Thymus (tissue), 11 donors: ENCODE measurements at regions not wholly inside any gene's neighbourhood (a gene's known extent, or its start where the extent isn't known, plus 50 kb on each side); places are given as distances from the start of the nearest gene placed in this dataset.

Experiments used
- DNase-seq, 9 donors: peaks; one replicate each; pipeline ENCODE4 v3.0.0-alpha.2; 2013; ENCODE audit warnings: low spot score in 9 of 9, low read depth in 6 of 9, missing footprints in 1 of 9
- H3K27ac ChIP-seq, 2 donors: one replicate each; pipeline ENCODE4 v1.5.1; 2013; ENCODE audit warnings: control low read depth in 1 of 2, low read depth in 1 of 2, low read length in 1 of 2, mild to moderate bottlenecking in 1 of 2, moderate library complexity in 1 of 2
- H3K27me3 ChIP-seq, 2 donors: one replicate each; pipeline ENCODE4 v1.5.1; 2013; ENCODE audit warnings: low read length in 1 of 2; ENCODE audit not compliant: control insufficient read depth in 2 of 2, insufficient read depth in 1 of 2
- H3K36me3 ChIP-seq, 2 donors: one replicate each; pipeline ENCODE4 v1.5.1; 2013; ENCODE audit warnings: low read length in 1 of 2, mild to moderate bottlenecking in 1 of 2, moderate library complexity in 1 of 2; ENCODE audit not compliant: control insufficient read depth in 2 of 2, insufficient read depth in 2 of 2
- H3K4me1 ChIP-seq, 2 donors: one replicate each; pipeline ENCODE4 v1.5.1; 2013; ENCODE audit warnings: low read length in 2 of 2; ENCODE audit not compliant: control insufficient read depth in 2 of 2, insufficient read depth in 2 of 2
- H3K4me3 ChIP-seq, 2 donors: one replicate each; pipeline ENCODE4 v1.5.1; 2013; ENCODE audit warnings: low read length in 2 of 2, control low read depth in 1 of 2, mild to moderate bottlenecking in 1 of 2
- H3K9me3 ChIP-seq, 2 donors: one replicate each; pipeline ENCODE4 v1.5.1; 2013; ENCODE audit warnings: low read length in 1 of 2, mild to moderate bottlenecking in 1 of 2; ENCODE audit not compliant: control insufficient read depth in 2 of 2, insufficient read depth in 1 of 2
- WGBS: extraction: QIAGEN DNeasy Blood & Tissue Kit; methylation state at CpG from one replicate; pipeline ENCODE4 v1.1.7; 2013; 5-methylcytosine and 5-hydroxymethylcytosine counted together
- donor health status: healthy.

- Histone ChIP-seq H3K4me1 (no peaks in the 10 kb centered on the region), H3K9me3 (peaks cover 0 to 13% of the 10 kb centered on the region in 2 donors), H3K27ac (no peak overlapping the region), H3K27me3 (no peaks in the 10 kb centered on the region), H3K36me3 (no peaks in the 10 kb centered on the region), H3K4me3 (no peak overlapping the region)
- WGBS = 88% methylated on average over 26 of the region's 26 CpGs
- no peak for DNase-seq
Measured at GRCh38 chr3:95595416-95596075, 1218.8 kb upstream of the EPHA6 start.

GRCh38 chr3:95607926-95608325 lies 1206.5 kb upstream of the EPHA6 start:
- WGBS = 93% methylated on average over 1 of the region's 1 CpG
- H3K36me3 ChIP-seq = no peaks in the 10 kb centered on the region
- peaks cover 0 to 8% of the 10 kb centered on the region in 2 donors for H3K9me3 ChIP-seq
- no peak for DNase-seq
- no peaks in the 10 kb centered on the region for H3K27me3 ChIP-seq
- no peak overlapping the region for H3K27ac ChIP-seq
- H3K4me3 ChIP-seq = no peak overlapping the region
- H3K4me1 ChIP-seq = no peaks in the 10 kb centered on the region

- Histone ChIP-seq H3K9me3 (peaks cover 0 to 8% of the 10 kb centered on the region in 2 donors), H3K27me3 (no peaks in the 10 kb centered on the region), H3K4me1 (no peaks in the 10 kb centered on the region), H3K36me3 (no peaks in the 10 kb centered on the region), H3K4me3 (no peak overlapping the region), H3K27ac (no peak overlapping the region)
- no peak for DNase-seq
Measured at GRCh38 chr3:95609411-95609810, 1205.0 kb upstream of the EPHA6 start.

- H3K27me3 ChIP-seq = no peaks in the 10 kb centered on the region
- DNase-seq = no peak
- H3K27ac ChIP-seq = no peak overlapping the region
- H3K4me3 ChIP-seq = no peak overlapping the region
- H3K4me1 ChIP-seq = no peaks in the 10 kb centered on the region
- no peaks in the 10 kb centered on the region for H3K36me3 ChIP-seq
- H3K9me3 ChIP-seq = no peaks in the 10 kb centered on the region
Measured at GRCh38 chr3:95612611-95613010, 1201.8 kb upstream of the EPHA6 start.

GRCh38 chr3:95613993-95614392 lies 1200.4 kb upstream of the EPHA6 start:
- Histone ChIP-seq H3K4me1 (no peaks in the 10 kb centered on the region), H3K9me3 (no peaks in the 10 kb centered on the region), H3K36me3 (no peaks in the 10 kb centered on the region), H3K4me3 (no peak overlapping the region), H3K27me3 (no peaks in the 10 kb centered on the region), H3K27ac (no peak overlapping the region)
- DNase-seq = no peak
- 88% methylated on average over 1 of the region's 1 CpG for WGBS

- no peaks in the 10 kb centered on the region for H3K36me3 ChIP-seq
- no peak overlapping the region for H3K27ac ChIP-seq
- no peak overlapping the region for H3K4me3 ChIP-seq
- no peak for DNase-seq
- no peaks in the 10 kb centered on the region for H3K27me3 ChIP-seq
- H3K4me1 ChIP-seq = no peaks in the 10 kb centered on the region
- 94% methylated on average over 4 of the region's 4 CpGs for WGBS
- H3K9me3 ChIP-seq = no peaks in the 10 kb centered on the region
Measured at GRCh38 chr3:95615592-95616310, 1198.6 kb upstream of the EPHA6 start.

GRCh38 chr3:95626107-95626506 lies 1188.3 kb upstream of the EPHA6 start:
- DNase-seq = no peak
- no peaks in the 10 kb centered on the region for H3K27me3 ChIP-seq
- H3K4me1 ChIP-seq = no peaks in the 10 kb centered on the region
- H3K4me3 ChIP-seq = no peak overlapping the region
- H3K9me3 ChIP-seq = no peaks in the 10 kb centered on the region
- no peaks in the 10 kb centered on the region for H3K36me3 ChIP-seq
- WGBS = 96% methylated on average over 3 of the region's 3 CpGs
- H3K27ac ChIP-seq = no peak overlapping the region

GRCh38 chr3:95627293-95627692 lies 1187.1 kb upstream of the EPHA6 start:
- 46% methylated on average over 4 of the region's 4 CpGs for WGBS
- H3K4me3 ChIP-seq = no peak overlapping the region
- H3K4me1 ChIP-seq = no peaks in the 10 kb centered on the region
- H3K9me3 ChIP-seq = no peaks in the 10 kb centered on the region
- H3K27me3 ChIP-seq = no peaks in the 10 kb centered on the region
- no peak for DNase-seq
- H3K36me3 ChIP-seq = no peaks in the 10 kb centered on the region
- H3K27ac ChIP-seq = no peak overlapping the region

- no peak for DNase-seq
- 79% methylated on average over 2 of the region's 2 CpGs for WGBS
- no peaks in the 10 kb centered on the region for H3K27me3 ChIP-seq
- no peak overlapping the region for H3K4me3 ChIP-seq
- no peaks in the 10 kb centered on the region for H3K36me3 ChIP-seq
- no peaks in the 10 kb centered on the region for H3K9me3 ChIP-seq
- H3K4me1 ChIP-seq = no peaks in the 10 kb centered on the region
- H3K27ac ChIP-seq = no peak overlapping the region
Measured at GRCh38 chr3:95627697-95628096, 1186.7 kb upstream of the EPHA6 start.
